ENCODE measurements at regions not wholly inside any gene's neighbourhood (a gene's known extent, or its start where the extent isn't known, plus 50 kb on each side); places are given as distances from the start of the nearest gene placed in this dataset.

DNA sequence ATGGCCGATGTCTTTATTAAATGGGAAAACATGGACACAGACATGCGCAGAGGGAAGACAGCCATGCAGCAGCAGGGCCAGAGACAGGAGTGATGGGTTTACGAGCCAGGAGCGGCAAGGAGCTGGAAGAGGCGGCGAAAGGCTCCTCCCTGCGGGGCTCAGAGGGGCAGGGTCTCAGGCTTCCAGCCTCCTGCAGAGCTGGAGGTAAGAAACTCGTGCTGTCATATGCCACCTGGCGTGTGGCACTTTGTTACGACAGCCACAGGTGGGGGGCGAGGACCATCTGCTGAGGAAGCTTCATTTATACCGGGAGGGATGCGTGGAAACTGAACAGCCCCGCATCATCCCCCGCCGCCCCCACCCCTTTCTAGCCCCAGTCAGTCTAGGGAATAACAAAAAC, 52.0 kb upstream of the SPACA7 start:
- H3K36me3 ChIP-seq (ENCODE audit: low read depth) = no peaks in the 10 kb centered on the region
- DNase-seq (no peak), ATAC-seq (no peak)
- no peaks in the 10 kb centered on the region for H3K4me1 ChIP-seq (ENCODE audit: low read depth)
- intact Hi-C loops (cut with DNase I, micrococcal nuclease) = no loop called here
- no peaks in the 10 kb centered on the region for H3K9me3 ChIP-seq
- no peak overlapping the region for H3K4me3 ChIP-seq
- TF ChIP-seq, protein P1, sequence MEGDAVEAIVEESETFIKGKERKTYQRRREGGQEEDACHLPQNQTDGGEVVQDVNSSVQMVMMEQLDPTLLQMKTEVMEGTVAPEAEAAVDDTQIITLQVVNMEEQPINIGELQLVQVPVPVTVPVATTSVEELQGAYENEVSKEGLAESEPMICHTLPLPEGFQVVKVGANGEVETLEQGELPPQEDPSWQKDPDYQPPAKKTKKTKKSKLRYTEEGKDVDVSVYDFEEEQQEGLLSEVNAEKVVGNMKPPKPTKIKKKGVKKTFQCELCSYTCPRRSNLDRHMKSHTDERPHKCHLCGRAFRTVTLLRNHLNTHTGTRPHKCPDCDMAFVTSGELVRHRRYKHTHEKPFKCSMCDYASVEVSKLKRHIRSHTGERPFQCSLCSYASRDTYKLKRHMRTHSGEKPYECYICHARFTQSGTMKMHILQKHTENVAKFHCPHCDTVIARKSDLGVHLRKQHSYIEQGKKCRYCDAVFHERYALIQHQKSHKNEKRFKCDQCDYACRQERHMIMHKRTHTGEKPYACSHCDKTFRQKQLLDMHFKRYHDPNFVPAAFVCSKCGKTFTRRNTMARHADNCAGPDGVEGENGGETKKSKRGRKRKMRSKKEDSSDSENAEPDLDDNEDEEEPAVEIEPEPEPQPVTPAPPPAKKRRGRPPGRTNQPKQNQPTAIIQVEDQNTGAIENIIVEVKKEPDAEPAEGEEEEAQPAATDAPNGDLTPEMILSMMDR (IDR thresholded peaks at IDR 0.05) = no peak

DNA sequence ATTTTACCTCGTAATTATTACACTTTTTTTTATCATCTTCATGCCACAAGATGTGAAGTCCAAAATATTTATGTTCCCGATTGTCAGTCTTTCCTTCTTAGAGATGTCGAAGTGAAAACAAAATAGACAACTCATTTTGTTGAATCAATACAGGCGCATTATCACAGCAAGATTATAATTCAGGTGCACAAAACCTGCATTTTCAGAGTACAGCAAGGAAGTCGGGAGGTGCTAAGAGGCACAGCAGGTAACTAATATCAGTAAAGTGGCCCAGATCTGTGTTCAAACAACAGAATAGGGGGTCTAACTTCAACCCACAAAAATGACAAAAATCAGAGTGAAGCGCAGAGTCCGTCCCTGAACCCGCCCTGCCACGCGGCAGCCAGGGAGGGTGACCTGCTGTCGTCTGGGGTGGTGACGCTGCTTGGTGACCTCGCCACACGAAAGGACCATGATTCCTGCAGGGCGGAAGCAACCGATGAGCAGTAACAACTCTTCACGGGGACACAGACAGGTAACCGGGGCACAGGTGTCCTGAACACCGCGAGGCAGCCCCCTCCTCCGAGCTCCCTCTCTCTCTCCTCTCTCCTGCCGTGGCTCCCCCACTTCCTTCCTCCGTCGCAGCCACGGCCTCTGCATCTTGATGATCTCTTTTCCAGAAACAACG, 50.9 kb upstream of the SPACA7 start:
- H3K36me3 ChIP-seq (ENCODE audit: low read depth) = no peaks in the 10 kb centered on the region
- ATAC-seq (no peak), DNase-seq (no peak)
- H3K4me1 ChIP-seq (ENCODE audit: low read depth) = no peaks in the 10 kb centered on the region
- no peaks in the 10 kb centered on the region for H3K9me3 ChIP-seq
- no peak overlapping the region for H3K4me3 ChIP-seq
- TF ChIP-seq, protein P1 (IDR thresholded peaks at IDR 0.05) = no peak
- intact Hi-C loops (cut with DNase I, micrococcal nuclease) = no loop called here

DNA sequence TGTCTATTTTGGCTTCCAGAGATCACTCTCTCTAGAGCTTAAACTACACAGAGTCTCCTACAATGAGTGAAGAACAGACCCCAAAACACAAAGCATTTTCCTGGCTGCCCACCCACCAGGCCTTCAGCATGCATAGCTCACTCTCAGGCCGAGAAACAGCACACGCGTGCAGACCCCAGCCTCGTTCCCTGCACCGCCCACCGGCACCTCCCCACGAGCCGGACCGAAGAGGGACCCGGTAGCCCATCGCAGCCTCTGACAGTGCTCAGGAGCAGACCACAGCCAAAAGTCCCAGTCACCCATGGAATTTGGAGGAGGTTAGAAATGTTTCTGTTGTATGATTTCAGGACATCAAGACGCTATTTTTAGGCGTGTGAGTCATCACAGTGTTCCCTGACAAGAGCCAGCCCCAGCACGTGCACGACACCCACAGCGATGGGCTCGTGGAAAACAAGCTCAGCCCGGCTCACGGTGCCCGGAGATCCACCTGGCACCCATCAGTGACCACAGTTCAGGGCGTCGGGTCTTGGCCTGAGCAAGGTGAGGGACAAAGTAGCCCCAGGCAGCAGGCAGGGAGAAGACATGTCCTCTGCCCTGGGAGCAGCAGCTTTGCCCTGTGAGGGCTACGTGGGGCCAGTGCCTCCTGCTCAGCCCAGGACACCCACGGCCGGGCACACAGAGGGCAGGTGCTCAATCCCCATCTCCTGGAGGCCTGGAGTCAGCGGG, 50.1 kb upstream of the SPACA7 start:
- Histone ChIP-seq H3K9me3 (no peaks in the 10 kb centered on the region), H3K36me3 (ENCODE audit: low read depth) (no peaks in the 10 kb centered on the region), H3K4me1 (ENCODE audit: low read depth) (peaks cover 7% of the 10 kb centered on the region), H3K4me3 (no peak overlapping the region)
- TF ChIP-seq, protein P1 (IDR thresholded peaks at IDR 0.05) = no peak
- intact Hi-C loops (cut with DNase I, micrococcal nuclease) = no loop called here
- no peak for ATAC-seq
- no peak for DNase-seq
